HEK293 (cell line): ENCODE measurements at regions not wholly inside any gene's neighbourhood (a gene's known extent, or its start where the extent isn't known, plus 50 kb on each side); places are given as distances from the start of the nearest gene placed in this dataset.
"Not testable (repeated sequence)": the region's sequence is repeated elsewhere in the genome, so short reads cannot be mapped to it uniquely, and the experiment has no call there.

Experiments
- CTCF ChIA-PET: fragments of 350-600 bp; formaldehyde crosslinking; extraction: SDS; loops from one replicate; lab custom pipeline; 2021; ENCODE audit warnings: antibody characterized with exemption; lab: Yijun Ruan, JAX
- POLR2A ChIA-PET: fragments of 300-600 bp; formaldehyde crosslinking; extraction: SDS; loops from one replicate; lab custom pipeline; 2020; ENCODE audit warnings: antibody characterized with exemption, inconsistent platforms; lab: Yijun Ruan, JAX
- H3K27ac ChIP-seq: fragments of 200-500 bp; sonication (Bioruptor generic); 2 replicates; pipeline ENCODE4 v1.5.1; 2014; ENCODE audit warnings: low read depth, low read length, control low read depth, inconsistent platforms; ENCODE audit errors: extremely low read depth
- H3K36me3 ChIP-seq, 2 experiments: fragments of 200-500 bp in 1 of 2; sonication (Bioruptor generic) in 1 of 2; 1 replicate in 1 of 2; 2 replicates in 1 of 2; pipeline ENCODE4 v1.5.1; 2014 to 2017; ENCODE audit warnings: inconsistent platforms in 2 of 2, low read length in 2 of 2; ENCODE audit not compliant: control insufficient read depth in 2 of 2, insufficient read depth in 1 of 2
- H3K4me1 ChIP-seq: fragments of 200-500 bp; sonication (Bioruptor generic); 2 replicates; pipeline ENCODE4 v1.5.1; 2014; ENCODE audit warnings: mild to moderate bottlenecking, low read length, inconsistent platforms; ENCODE audit not compliant: control insufficient read depth, insufficient read depth
- H3K4me3 ChIP-seq: 2 replicates; pipeline ENCODE4 v1.5.1; 2011; ENCODE audit warnings: low read depth, mild to moderate bottlenecking, control low read depth, low read length, moderate library complexity
- H3K9me3 ChIP-seq: fragments of 200-500 bp; sonication (Bioruptor generic); 2 replicates; pipeline ENCODE4 v1.5.1; 2014; ENCODE audit warnings: low read depth, low read length, inconsistent platforms; ENCODE audit not compliant: control insufficient read depth, insufficient read depth
- GLIS1 ChIP-seq: fragments of 450-650 bp; formaldehyde crosslinking; IDR thresholded peaks from 2 replicates; pipeline ENCODE4 v1.5.1; 2016; ENCODE audit warnings: missing biosample characterization, missing genetic modification characterization
- IKZF3 ChIP-seq: fragments of 450-650 bp; IDR thresholded peaks from 2 replicates; pipeline ENCODE4 v1.5.0; 2018; ENCODE audit warnings: missing biosample characterization, mild to moderate bottlenecking, missing genetic modification characterization, moderate library complexity
- PRDM1 ChIP-seq: fragments of 450-650 bp; formaldehyde crosslinking; IDR thresholded peaks from 2 replicates; pipeline ENCODE4; 2016; ENCODE audit warnings: missing biosample characterization, missing genetic modification characterization
- SCRT2 ChIP-seq: fragments of 450-650 bp; formaldehyde crosslinking; IDR thresholded peaks from 2 replicates; pipeline ENCODE4 v1.5.1; 2016; ENCODE audit warnings: missing biosample characterization, missing genetic modification characterization
- WT1 ChIP-seq: fragments of 450-650 bp; formaldehyde crosslinking; IDR thresholded peaks from 2 replicates; pipeline ENCODE4 v1.5.1; 2016; ENCODE audit warnings: missing biosample characterization, missing genetic modification characterization
- YY1 ChIP-seq: fragments of 450-650 bp; formaldehyde crosslinking; IDR thresholded peaks from 2 replicates; pipeline ENCODE4 v1.5.1; 2018; ENCODE audit warnings: missing biosample characterization, missing genetic modification characterization
- ZBTB17 ChIP-seq: fragments of 450-650 bp; formaldehyde crosslinking; IDR thresholded peaks from 2 replicates; pipeline ENCODE4 v1.5.1; 2016; ENCODE audit warnings: missing biosample characterization, missing genetic modification characterization
- ZFP69B ChIP-seq: fragments of 450-650 bp; formaldehyde crosslinking; IDR thresholded peaks from 2 replicates; pipeline ENCODE4 v1.5.1; 2016; ENCODE audit warnings: missing biosample characterization, missing genetic modification characterization
- ZNF335 ChIP-seq: fragments of 450-650 bp; formaldehyde crosslinking; conservative IDR thresholded peaks from 2 replicates; pipeline ENCODE4 v1.5.1; 2016; ENCODE audit warnings: missing biosample characterization, missing genetic modification characterization
- ZNF561 ChIP-seq: fragments of 450-650 bp; IDR thresholded peaks from 2 replicates; pipeline ENCODE4 v1.5.1; 2018; ENCODE audit warnings: missing biosample characterization, missing genetic modification characterization, borderline replicate concordance
- ZNF600 ChIP-seq: fragments of 450-650 bp; formaldehyde crosslinking; IDR thresholded peaks from 2 replicates; pipeline ENCODE4 v1.5.1; 2016; ENCODE audit warnings: missing biosample characterization, missing genetic modification characterization
- ZNF791 ChIP-seq: fragments of 450-650 bp; formaldehyde crosslinking; IDR thresholded peaks from 2 replicates; pipeline ENCODE4 v1.5.1; 2016; ENCODE audit warnings: missing biosample characterization, missing genetic modification characterization
- ZNF843 ChIP-seq: fragments of 450-650 bp; formaldehyde crosslinking; IDR thresholded peaks from 2 replicates; pipeline ENCODE4 v1.5.1; 2016; ENCODE audit warnings: missing biosample characterization, missing genetic modification characterization
- TF ChIP-seq, protein P1 (sequence below): fragments of 450-650 bp; formaldehyde crosslinking; IDR thresholded peaks from 2 replicates; pipeline ENCODE4 v1.5.1; 2016; ENCODE audit warnings: missing biosample characterization, missing genetic modification characterization
- TF ChIP-seq, protein P2 (sequence below): fragments of 450-650 bp; formaldehyde crosslinking; IDR thresholded peaks from 2 replicates; pipeline ENCODE4 v1.5.1; 2016; ENCODE audit warnings: missing biosample characterization, missing genetic modification characterization
- TF ChIP-seq, protein P3 (sequence below): fragments of 450-650 bp; formaldehyde crosslinking; IDR thresholded peaks from 2 replicates; pipeline ENCODE4 v1.5.1; 2016; ENCODE audit warnings: missing biosample characterization, missing genetic modification characterization, low read depth

DNA sequence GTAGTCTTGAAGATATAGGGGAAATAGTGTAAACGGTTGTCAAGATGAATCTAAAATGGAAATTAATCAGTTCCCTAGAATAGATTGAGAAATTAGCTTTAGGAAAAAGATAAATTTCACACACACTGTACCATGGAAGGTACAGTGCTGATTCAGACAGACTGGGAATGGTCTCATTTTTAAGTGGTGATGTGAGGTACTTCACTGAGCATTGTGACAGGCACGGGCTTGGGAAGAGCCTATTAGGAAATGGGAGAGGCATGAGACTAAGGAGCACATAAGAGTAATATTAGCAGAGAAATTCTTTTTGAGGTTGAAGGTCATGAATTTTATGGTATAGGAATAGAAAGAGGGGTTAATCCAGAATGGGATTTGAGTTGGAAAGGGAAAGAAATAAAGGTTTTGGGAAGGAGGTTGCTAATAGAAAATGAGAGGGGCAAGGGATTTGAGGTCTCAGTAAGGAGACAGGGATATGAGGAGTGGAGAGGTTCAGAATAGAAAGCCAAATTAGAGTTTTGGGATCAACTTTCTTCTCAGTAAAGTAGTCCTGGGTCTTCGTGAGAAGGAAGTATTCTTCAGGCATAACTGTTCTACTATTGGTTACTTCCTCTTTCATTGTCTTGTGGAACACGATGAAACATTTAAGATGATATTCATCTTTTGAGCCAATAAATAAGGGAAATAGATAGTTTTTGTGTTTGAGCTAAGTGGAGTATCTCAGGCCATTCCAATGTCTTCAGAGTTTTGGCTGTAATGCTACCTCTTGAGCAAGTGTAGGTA lies 115.0 kb upstream of the FBXO28 start:
- H3K4me3 ChIP-seq, H3K4me1 ChIP-seq, H3K36me3 ChIP-seq, H3K27ac ChIP-seq, H3K9me3 ChIP-seq, POLR2A ChIA-PET: not testable (repeated sequence)
- CTCF ChIA-PET: interaction anchor here (0.7 kb wide), 2 partner anchors 126 to 183 kb away, joined by 3 read pairs; no protein-coding TSS in a partner anchor
- TF ChIP-seq, protein P1, sequence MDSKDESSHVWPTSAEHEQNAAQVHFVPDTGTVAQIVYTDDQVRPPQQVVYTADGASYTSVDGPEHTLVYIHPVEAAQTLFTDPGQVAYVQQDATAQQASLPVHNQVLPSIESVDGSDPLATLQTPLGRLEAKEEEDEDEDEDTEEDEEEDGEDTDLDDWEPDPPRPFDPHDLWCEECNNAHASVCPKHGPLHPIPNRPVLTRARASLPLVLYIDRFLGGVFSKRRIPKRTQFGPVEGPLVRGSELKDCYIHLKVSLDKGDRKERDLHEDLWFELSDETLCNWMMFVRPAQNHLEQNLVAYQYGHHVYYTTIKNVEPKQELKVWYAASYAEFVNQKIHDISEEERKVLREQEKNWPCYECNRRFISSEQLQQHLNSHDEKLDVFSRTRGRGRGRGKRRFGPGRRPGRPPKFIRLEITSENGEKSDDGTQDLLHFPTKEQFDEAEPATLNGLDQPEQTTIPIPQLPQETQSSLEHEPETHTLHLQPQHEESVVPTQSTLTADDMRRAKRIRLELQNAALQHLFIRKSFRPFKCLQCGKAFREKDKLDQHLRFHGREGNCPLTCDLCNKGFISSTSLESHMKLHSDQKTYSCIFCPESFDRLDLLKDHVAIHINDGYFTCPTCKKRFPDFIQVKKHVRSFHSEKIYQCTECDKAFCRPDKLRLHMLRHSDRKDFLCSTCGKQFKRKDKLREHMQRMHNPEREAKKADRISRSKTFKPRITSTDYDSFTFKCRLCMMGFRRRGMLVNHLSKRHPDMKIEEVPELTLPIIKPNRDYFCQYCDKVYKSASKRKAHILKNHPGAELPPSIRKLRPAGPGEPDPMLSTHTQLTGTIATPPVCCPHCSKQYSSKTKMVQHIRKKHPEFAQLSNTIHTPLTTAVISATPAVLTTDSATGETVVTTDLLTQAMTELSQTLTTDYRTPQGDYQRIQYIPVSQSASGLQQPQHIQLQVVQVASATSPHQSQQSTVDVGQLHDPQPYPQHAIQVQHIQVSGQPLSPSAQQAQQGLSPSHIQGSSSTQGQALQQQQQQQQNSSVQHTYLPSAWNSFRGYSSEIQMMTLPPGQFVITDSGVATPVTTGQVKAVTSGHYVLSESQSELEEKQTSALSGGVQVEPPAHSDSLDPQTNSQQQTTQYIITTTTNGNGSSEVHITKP (tag by site-specific recombination): peak; percentile 17; the same call in 1 of the 2 replicates
- peak; percentile 55; the same call in 1 of the 2 replicates for TF ChIP-seq PRDM1 (tag by site-specific recombination)
- peak; percentile 42; the same call in 1 of the 2 replicates for TF ChIP-seq IKZF3 (tag by site-specific recombination)

DNA sequence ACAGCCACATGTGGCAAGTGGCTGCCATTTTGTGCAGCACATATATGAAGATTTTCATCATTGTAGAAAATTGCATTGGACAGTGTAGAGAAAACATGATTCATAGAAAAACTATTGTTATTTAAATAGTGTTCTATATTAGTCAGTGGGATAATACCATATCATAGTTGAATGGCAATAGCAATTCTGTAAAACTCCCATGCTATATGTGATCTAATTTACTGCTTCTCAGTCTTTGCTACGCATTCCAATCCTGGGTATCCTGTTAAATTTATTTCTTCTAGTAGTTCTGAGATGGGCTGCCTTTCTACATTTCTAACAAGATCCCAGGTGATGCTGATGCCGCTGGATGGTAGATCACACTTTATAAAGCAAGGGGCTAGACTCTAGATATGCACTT lies 117.5 kb upstream of the FBXO28 start:
- H3K4me3 ChIP-seq, CTCF ChIA-PET, H3K36me3 ChIP-seq, H3K4me1 ChIP-seq, POLR2A ChIA-PET, H3K9me3 ChIP-seq, H3K27ac ChIP-seq: not testable (repeated sequence)

DNA sequence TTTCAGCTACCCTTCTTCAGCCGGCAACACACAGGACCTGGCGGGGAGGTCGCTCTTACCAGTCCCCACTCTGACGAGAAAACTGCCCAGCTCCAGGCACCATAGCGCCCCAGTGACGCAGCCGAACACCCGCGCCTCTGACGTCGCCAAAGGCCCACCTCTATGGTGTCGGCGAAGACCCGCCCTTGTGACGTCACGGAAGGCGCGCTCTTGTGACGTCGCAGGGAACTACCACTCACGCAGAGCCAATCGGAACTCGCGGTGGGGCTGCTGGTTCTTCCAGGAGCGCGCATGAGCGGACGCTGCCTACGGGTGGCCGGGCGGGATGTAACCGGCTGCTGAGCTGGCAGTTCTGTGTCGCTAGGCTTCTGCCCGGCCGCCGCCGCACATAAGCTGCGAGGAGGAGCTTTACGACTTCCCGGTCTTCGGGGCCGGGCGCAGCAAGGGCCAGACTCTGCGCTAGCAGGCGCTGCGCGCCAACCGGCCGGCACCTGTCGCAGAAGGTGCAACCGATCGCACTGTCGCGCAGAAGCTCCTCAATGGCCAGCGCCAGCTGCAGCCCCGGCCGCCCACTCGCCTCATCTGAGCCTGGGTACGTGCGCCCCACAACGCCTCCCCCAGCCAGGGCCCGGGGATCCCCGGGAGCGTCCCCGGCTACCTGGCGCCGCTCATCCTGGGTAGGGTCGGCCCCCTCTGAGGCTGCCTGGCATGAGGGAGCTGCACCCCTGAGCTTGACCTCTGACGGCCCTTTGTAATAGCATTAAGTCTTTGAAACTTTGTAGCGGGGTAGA lies 121.3 kb upstream of the FBXO28 start:
- not testable (repeated sequence) for H3K9me3 ChIP-seq, H3K4me1 ChIP-seq, H3K36me3 ChIP-seq
- CTCF ChIA-PET: interaction anchor here (1.0 kb wide), 1 partner anchor 95 kb away, joined by 4 read pairs; no protein-coding TSS in a partner anchor
- Histone ChIP-seq H3K4me3 (peak overlapping the region; percentile 61), H3K27ac (peak overlapping the region; percentile 88)
- POLR2A ChIA-PET: interaction anchor here (1.0 to 1.9 kb wide), 5 partner anchors 71 to 337 kb away, joined by 3 to 4 read pairs (median 3); partner anchors contain the start of gene NVL
- TF ChIP-seq ZNF335 (tag by site-specific recombination) (peak; percentile 97), ZFP69B (tag by site-specific recombination) (peak; percentile 66), ZBTB17 (tag by site-specific recombination) (peak; percentile 87), ZNF600 (tag by site-specific recombination) (0 out of 2 replicates have a peak, but pooled peaks have one; percentile 15), ZNF561 (peak; percentile 16; the same call in 1 of the 2 replicates), GLIS1 (peak; percentile 57), WT1 (peak; percentile 37; the same call in 1 of the 2 replicates), SCRT2 (peak; percentile 79), YY1 (tag by site-specific recombination) (peak; percentile 73), ZNF843 (0 out of 2 replicates have a peak, but pooled peaks have one; percentile 17), ZNF791 (tag by site-specific recombination) (peak; percentile 40; the same call in 1 of the 2 replicates)
- TF ChIP-seq, protein P2, sequence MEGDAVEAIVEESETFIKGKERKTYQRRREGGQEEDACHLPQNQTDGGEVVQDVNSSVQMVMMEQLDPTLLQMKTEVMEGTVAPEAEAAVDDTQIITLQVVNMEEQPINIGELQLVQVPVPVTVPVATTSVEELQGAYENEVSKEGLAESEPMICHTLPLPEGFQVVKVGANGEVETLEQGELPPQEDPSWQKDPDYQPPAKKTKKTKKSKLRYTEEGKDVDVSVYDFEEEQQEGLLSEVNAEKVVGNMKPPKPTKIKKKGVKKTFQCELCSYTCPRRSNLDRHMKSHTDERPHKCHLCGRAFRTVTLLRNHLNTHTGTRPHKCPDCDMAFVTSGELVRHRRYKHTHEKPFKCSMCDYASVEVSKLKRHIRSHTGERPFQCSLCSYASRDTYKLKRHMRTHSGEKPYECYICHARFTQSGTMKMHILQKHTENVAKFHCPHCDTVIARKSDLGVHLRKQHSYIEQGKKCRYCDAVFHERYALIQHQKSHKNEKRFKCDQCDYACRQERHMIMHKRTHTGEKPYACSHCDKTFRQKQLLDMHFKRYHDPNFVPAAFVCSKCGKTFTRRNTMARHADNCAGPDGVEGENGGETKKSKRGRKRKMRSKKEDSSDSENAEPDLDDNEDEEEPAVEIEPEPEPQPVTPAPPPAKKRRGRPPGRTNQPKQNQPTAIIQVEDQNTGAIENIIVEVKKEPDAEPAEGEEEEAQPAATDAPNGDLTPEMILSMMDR: peak; percentile 3
- TF ChIP-seq, protein P1 (tag by site-specific recombination): peak; percentile 83
- TF ChIP-seq, protein P3, sequence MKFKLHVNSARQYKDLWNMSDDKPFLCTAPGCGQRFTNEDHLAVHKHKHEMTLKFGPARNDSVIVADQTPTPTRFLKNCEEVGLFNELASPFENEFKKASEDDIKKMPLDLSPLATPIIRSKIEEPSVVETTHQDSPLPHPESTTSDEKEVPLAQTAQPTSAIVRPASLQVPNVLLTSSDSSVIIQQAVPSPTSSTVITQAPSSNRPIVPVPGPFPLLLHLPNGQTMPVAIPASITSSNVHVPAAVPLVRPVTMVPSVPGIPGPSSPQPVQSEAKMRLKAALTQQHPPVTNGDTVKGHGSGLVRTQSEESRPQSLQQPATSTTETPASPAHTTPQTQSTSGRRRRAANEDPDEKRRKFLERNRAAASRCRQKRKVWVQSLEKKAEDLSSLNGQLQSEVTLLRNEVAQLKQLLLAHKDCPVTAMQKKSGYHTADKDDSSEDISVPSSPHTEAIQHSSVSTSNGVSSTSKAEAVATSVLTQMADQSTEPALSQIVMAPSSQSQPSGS (tag by site-specific recombination): peak; percentile 99
